Activated naive CD4-positive, alpha-beta T cell treated with anti-CD3 and anti-CD28 coated beads, Interleukin-2, amount 10 ng/mL, durations not matched to agents 7 days and 5 days (primary cell): ENCODE measurements at regions not wholly inside any gene's neighbourhood (a gene's known extent, or its start where the extent isn't known, plus 50 kb on each side); places are given as distances from the start of the nearest gene placed in this dataset.

Experiments
- CTCF ChIA-PET: fragments of 350-600 bp; sonication (Branson Sonifier 250); formaldehyde crosslinking; loops from one replicate; lab custom pipeline; 2021; ENCODE audit warnings: antibody characterized with exemption; lab: Charles Lee
- DNase-seq: peaks from one replicate; pipeline ENCODE4 v3.0.0-alpha.2; 2020
- H3K27ac Mint-ChIP-seq: one replicate; pipeline ENCODE4 v1.8.0; 2021; ENCODE audit warnings: mild to moderate bottlenecking, moderate library complexity, mixed read lengths
- H3K27me3 Mint-ChIP-seq: one replicate; pipeline ENCODE4 v1.8.0; 2021; ENCODE audit warnings: mild to moderate bottlenecking, mixed read lengths
- H3K36me3 Mint-ChIP-seq: one replicate; pipeline ENCODE4 v1.8.0; 2021; ENCODE audit warnings: mixed read lengths
- H3K4me1 Mint-ChIP-seq: one replicate; pipeline ENCODE4 v1.8.0; 2021; ENCODE audit warnings: mixed read lengths
- H3K4me3 Mint-ChIP-seq: one replicate; pipeline ENCODE4 v1.8.0; 2021; ENCODE audit warnings: mild to moderate bottlenecking, moderate library complexity, mixed read lengths
- H3K9me3 Mint-ChIP-seq: one replicate; pipeline ENCODE4 v1.8.0; 2021; ENCODE audit warnings: mixed read lengths

- H3K27me3 Mint-ChIP-seq: no peaks in the 10 kb centered on the region
- no peaks in the 10 kb centered on the region for H3K36me3 Mint-ChIP-seq
- H3K4me3 Mint-ChIP-seq: no peak overlapping the region
- no peaks in the 10 kb centered on the region for H3K4me1 Mint-ChIP-seq
- no peak for DNase-seq
- no peak overlapping the region for H3K27ac Mint-ChIP-seq
- CTCF ChIA-PET: no interaction called here
- H3K9me3 Mint-ChIP-seq: peaks cover under 1% of the 10 kb centered on the region
Observed at GRCh38 chr6:74654296-74654695, 551.6 kb downstream of the COL12A1 start.

- no peaks in the 10 kb centered on the region for H3K27me3 Mint-ChIP-seq
- H3K27ac Mint-ChIP-seq: no peak overlapping the region
- no peaks in the 10 kb centered on the region for H3K36me3 Mint-ChIP-seq
- CTCF ChIA-PET: no interaction called here
- H3K4me1 Mint-ChIP-seq: no peaks in the 10 kb centered on the region
- no peak for DNase-seq
- no peak overlapping the region for H3K4me3 Mint-ChIP-seq
- no peaks in the 10 kb centered on the region for H3K9me3 Mint-ChIP-seq
Observed at GRCh38 chr6:74651948-74652842, 553.7 kb downstream of the COL12A1 start.

- H3K9me3 Mint-ChIP-seq: peaks cover 6% of the 10 kb centered on the region
- no peak overlapping the region for H3K27ac Mint-ChIP-seq
- no peak for DNase-seq
- H3K36me3 Mint-ChIP-seq: no peaks in the 10 kb centered on the region
- H3K4me1 Mint-ChIP-seq: no peaks in the 10 kb centered on the region
- H3K27me3 Mint-ChIP-seq: no peaks in the 10 kb centered on the region
- CTCF ChIA-PET: no interaction called here
- H3K4me3 Mint-ChIP-seq: no peak overlapping the region
Observed at GRCh38 chr6:74650668-74651067, 555.2 kb downstream of the COL12A1 start.

GRCh38 chr6:74646461-74646860 is 559.4 kb downstream of the COL12A1 start:
- Mint-ChIP-seq H3K4me3 (no peak overlapping the region), H3K36me3 (no peaks in the 10 kb centered on the region), H3K27ac (no peak overlapping the region), H3K27me3 (no peaks in the 10 kb centered on the region), H3K9me3 (peaks cover 6% of the 10 kb centered on the region), H3K4me1 (no peaks in the 10 kb centered on the region)
- CTCF ChIA-PET: no interaction called here
- no peak for DNase-seq

DNA sequence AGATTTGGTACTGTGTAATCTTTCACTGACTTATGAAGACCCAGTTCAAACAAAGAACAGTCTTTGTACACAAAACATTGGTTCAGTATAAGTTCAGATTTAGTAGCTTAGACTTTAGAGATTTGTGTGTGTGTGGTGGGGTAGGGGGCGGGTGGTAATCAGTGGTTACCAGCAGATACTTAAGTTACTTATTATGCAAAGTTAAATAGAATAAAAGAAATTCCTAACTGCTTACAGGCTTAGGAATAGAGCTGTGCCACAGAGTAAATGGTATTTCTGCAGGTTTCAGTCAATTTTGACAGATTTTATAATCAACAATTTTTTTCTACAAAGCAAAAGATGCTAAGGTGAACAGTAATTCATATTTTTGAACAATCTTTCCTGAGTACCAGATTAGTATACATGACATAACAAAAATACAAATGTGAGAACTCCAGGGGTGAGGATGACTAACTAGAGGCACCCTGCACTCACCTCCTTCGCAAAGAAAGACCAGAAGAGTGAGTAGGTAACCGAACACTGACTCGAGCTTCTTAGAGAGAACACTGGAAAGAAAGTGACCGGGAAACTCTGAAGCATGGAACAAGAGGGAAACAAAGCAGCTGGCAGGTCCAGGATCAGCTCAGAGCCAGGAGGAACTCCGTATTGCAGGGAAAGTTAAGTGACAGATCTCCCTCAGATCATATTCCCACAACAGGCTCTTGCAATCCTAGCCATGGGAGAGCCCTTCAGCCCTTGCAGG is 560.6 kb downstream of the COL12A1 start:
- Mint-ChIP-seq H3K9me3 (peaks cover 6% of the 10 kb centered on the region), H3K4me1 (no peaks in the 10 kb centered on the region), H3K27ac (no peak overlapping the region), H3K4me3 (no peak overlapping the region), H3K36me3 (no peaks in the 10 kb centered on the region), H3K27me3 (no peaks in the 10 kb centered on the region)
- CTCF ChIA-PET: no interaction called here
- no peak for DNase-seq

DNA sequence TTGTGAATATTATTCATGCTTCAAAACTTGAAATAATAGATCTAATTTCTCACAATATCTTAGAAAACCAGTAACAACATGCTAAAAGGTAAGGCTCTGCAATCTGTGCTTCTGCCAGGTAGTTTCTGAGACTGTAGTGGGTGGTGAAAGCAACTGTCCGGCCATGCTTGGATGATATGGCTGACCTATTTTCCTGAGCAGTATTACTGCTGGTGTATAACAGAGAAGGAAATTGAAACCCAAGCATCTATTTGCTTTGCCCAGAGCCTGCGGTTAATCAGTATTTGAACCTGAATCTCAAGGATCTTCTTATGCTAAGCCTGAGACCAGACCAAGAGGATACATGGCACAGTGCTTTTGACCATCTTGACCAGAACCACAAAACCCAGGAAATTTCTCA is 563.8 kb downstream of the COL12A1 start:
- Mint-ChIP-seq H3K4me1 (no peaks in the 10 kb centered on the region), H3K36me3 (no peaks in the 10 kb centered on the region), H3K9me3 (peaks cover 6% of the 10 kb centered on the region), H3K4me3 (no peak overlapping the region), H3K27ac (no peak overlapping the region), H3K27me3 (no peaks in the 10 kb centered on the region)
- CTCF ChIA-PET: no interaction called here
- DNase-seq: no peak

GRCh38 chr6:74638412-74638811 is 567.4 kb downstream of the COL12A1 start:
- no peak overlapping the region for H3K4me3 Mint-ChIP-seq
- H3K9me3 Mint-ChIP-seq: no peaks in the 10 kb centered on the region
- no peak for DNase-seq
- no peaks in the 10 kb centered on the region for H3K4me1 Mint-ChIP-seq
- H3K27me3 Mint-ChIP-seq: no peaks in the 10 kb centered on the region
- no peaks in the 10 kb centered on the region for H3K36me3 Mint-ChIP-seq
- CTCF ChIA-PET: no interaction called here
- H3K27ac Mint-ChIP-seq: no peak overlapping the region

- no peak overlapping the region for H3K4me3 Mint-ChIP-seq
- no peaks in the 10 kb centered on the region for H3K27me3 Mint-ChIP-seq
- no peaks in the 10 kb centered on the region for H3K36me3 Mint-ChIP-seq
- CTCF ChIA-PET: interaction anchor here (1.0 kb wide), 1 partner anchor 11 kb away, joined by 3 read pairs; no protein-coding TSS in a partner anchor
- H3K9me3 Mint-ChIP-seq: peaks cover 9% of the 10 kb centered on the region
- H3K4me1 Mint-ChIP-seq: no peaks in the 10 kb centered on the region
- H3K27ac Mint-ChIP-seq: no peak overlapping the region
- DNase-seq: no peak
Observed at GRCh38 chr6:74632196-74632875, 573.5 kb downstream of the COL12A1 start.

DNA sequence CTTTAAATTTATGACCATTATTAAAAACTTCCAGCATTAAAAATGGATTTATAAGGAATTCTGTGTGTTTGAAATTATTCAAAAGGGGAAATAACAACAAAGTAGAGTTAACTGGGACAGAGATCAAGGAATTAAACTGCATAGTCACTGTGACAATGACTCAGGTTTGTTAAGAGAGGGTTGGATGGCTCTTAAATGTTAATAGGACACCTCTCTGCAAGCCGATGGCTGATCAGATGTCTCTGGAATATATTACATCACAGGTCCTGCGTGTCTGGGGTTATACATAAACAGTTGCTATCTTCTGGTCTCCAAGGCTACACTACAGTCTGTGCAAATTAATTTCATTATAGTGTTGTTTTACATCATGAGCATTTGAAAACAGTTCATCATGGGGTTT is 574.3 kb downstream of the COL12A1 start:
- CTCF ChIA-PET: no interaction called here
- Mint-ChIP-seq H3K4me1 (no peaks in the 10 kb centered on the region), H3K9me3 (peaks cover 11% of the 10 kb centered on the region), H3K27me3 (no peaks in the 10 kb centered on the region), H3K27ac (no peak overlapping the region), H3K4me3 (no peak overlapping the region), H3K36me3 (no peaks in the 10 kb centered on the region)
- DNase-seq: no peak

DNA sequence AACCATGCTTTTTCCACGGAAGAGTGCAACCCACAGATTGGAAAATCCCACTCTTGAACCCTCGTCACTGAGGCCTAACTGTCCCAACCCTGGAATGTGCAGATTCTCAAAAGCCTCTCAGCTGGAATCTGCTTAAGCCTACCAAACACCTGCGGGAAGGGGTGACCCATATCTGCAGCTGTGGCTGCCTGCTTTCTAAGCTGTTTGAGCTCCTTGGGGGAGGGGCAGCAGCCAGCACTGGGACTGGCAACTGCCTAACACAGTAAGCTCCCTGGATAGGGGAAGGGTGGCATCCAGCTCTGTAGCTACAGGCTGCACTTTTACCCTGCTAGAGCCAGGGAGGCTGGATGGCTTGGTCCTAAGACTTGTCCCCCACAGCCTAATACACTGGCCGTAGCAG is 579.6 kb downstream of the COL12A1 start:
- Mint-ChIP-seq H3K27ac (no peak overlapping the region), H3K4me1 (no peaks in the 10 kb centered on the region), H3K27me3 (no peaks in the 10 kb centered on the region), H3K36me3 (no peaks in the 10 kb centered on the region), H3K9me3 (peaks cover 30% of the 10 kb centered on the region), H3K4me3 (no peak overlapping the region)
- CTCF ChIA-PET: no interaction called here
- no peak for DNase-seq

GRCh38 chr6:74623027-74623426 is 582.8 kb downstream of the COL12A1 start:
- H3K27ac Mint-ChIP-seq: no peak overlapping the region
- H3K36me3 Mint-ChIP-seq: no peaks in the 10 kb centered on the region
- H3K9me3 Mint-ChIP-seq: peaks cover 27% of the 10 kb centered on the region
- H3K4me3 Mint-ChIP-seq: no peak overlapping the region
- no peaks in the 10 kb centered on the region for H3K27me3 Mint-ChIP-seq
- DNase-seq: no peak
- H3K4me1 Mint-ChIP-seq: no peaks in the 10 kb centered on the region
- CTCF ChIA-PET: no interaction called here

GRCh38 chr6:74611220-74611619 is 594.6 kb downstream of the COL12A1 start:
- no peak for DNase-seq
- no peaks in the 10 kb centered on the region for H3K36me3 Mint-ChIP-seq
- no peak overlapping the region for H3K27ac Mint-ChIP-seq
- H3K4me3 Mint-ChIP-seq: no peak overlapping the region
- CTCF ChIA-PET: no interaction called here
- H3K27me3 Mint-ChIP-seq: no peaks in the 10 kb centered on the region
- peaks cover under 1% of the 10 kb centered on the region for H3K9me3 Mint-ChIP-seq
- H3K4me1 Mint-ChIP-seq: no peaks in the 10 kb centered on the region

DNA sequence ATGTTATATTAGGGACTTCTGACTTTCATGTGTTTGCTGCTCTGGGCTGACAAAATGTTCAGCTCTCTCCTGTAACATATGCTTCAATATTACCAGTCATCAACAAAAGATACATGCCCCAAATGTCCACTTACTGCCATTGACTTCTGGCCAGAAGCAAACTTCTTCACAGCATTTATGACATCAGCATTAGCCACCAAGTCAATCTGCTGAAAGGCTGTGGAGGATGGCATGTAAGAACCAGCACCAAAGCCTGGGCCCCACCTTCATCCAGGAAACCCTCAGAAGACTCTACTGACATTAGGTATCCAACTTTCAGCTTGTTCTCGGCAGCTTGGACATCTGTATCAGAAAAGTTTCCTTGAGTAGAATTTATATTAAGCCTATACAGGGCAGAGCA is 595.5 kb downstream of the COL12A1 start:
- Mint-ChIP-seq H3K4me3 (no peak overlapping the region), H3K9me3 (no peaks in the 10 kb centered on the region), H3K36me3 (no peaks in the 10 kb centered on the region), H3K4me1 (no peaks in the 10 kb centered on the region), H3K27ac (no peak overlapping the region), H3K27me3 (no peaks in the 10 kb centered on the region)
- CTCF ChIA-PET: no interaction called here
- DNase-seq: no peak

DNA sequence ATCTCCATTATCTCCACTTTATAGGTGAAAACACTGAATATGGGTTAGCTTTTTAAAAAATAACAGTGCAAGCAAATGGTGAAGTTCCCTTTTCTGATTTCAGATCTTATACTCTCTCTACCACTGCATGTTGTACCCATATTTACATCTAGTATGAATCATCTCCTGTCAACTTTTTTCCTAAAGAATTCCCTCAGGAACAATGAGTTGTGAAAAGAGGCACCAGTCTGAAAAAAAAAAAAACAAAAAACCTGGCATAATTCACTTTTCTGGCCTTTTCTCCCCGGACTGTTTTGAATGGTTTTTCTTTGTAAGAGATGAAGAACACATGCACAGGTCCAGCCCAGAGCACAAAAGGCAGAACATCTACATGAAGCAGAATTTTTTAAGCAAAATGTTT is 596.0 kb downstream of the COL12A1 start:
- CTCF ChIA-PET: no interaction called here
- Mint-ChIP-seq H3K4me3 (no peak overlapping the region), H3K27me3 (no peaks in the 10 kb centered on the region), H3K9me3 (no peaks in the 10 kb centered on the region), H3K27ac (no peak overlapping the region), H3K36me3 (no peaks in the 10 kb centered on the region), H3K4me1 (no peaks in the 10 kb centered on the region)
- DNase-seq: no peak
